GM21723 (cell line): ENCODE measurements at regions not wholly inside any gene's neighbourhood (a gene's known extent, or its start where the extent isn't known, plus 50 kb on each side); places are given as distances from the start of the nearest gene placed in this dataset.
"Not testable (repeated sequence)": the region's sequence is repeated elsewhere in the genome, so short reads cannot be mapped to it uniquely, and the experiment has no call there.

ENCODE experiments used
- ATAC-seq: cut with Tn5 transposase; IDR thresholded peaks from one replicate; pipeline ENCODE4 v1.9.1; 2021; ENCODE audit warnings: mild to moderate bottlenecking, moderate library complexity; ENCODE audit not compliant: unreplicated experiment

GRCh38 chr7:142698429-142698828, 50.8 kb upstream of the PRSS1 start:
- ATAC-seq: no peak

- no peak for ATAC-seq
Observed at GRCh38 chr7:142697270-142697669, 52.0 kb upstream of the PRSS1 start.

DNA sequence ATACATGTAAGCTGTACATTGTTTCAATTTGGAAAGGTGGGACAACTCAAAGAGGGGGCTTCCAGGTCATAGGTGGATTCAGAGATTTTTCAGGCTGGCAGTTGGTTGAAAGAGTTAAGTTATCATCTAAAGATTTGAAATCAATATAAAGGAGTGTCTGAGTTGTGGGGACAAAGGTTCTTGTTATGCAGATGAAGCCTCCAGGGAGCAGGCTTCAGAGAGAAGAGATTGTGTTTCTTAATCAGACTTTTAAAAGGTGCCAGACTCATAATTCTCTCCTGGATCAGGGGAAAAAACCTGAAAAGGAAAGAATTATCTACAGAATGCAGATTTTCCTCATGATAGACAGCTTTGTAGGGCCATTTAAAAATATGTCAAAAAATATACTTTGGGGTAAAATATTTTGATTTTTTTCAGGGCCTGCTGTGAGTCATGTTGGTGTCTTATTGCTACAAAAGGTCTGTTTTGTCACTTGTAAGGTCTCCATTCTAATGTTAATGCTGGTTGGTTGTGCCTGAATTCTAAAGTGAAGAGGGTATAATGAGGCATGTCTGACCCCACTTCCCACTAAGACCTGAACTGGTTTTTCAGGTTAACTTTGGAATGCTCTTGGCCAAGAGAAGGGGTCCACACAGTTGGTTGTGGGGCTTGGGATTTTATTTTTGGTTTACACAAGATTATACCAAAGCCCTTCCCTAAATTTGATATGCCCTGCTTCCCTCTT, 52.7 kb upstream of the PRSS1 start:
- no peak for ATAC-seq

DNA sequence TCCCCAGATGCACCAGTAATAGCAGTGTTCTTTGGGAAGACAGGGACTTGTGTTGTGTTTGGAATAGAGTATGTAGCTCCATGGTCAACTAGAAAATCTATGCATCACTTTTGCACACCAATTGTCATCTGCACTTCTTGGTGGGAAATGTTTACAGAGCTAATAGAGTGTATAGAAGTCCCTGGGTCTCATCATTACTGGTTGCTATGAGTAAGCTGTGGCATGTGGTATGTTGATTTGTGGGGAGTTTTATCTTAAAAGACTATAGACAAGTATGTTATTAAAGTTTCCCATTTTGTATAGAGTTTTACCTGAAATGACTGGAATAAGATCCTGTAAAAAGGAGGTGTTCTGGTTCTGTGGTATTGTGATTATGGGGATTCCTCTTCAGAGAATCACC, 55.4 kb upstream of the PRSS1 start:
- no peak for ATAC-seq

DNA sequence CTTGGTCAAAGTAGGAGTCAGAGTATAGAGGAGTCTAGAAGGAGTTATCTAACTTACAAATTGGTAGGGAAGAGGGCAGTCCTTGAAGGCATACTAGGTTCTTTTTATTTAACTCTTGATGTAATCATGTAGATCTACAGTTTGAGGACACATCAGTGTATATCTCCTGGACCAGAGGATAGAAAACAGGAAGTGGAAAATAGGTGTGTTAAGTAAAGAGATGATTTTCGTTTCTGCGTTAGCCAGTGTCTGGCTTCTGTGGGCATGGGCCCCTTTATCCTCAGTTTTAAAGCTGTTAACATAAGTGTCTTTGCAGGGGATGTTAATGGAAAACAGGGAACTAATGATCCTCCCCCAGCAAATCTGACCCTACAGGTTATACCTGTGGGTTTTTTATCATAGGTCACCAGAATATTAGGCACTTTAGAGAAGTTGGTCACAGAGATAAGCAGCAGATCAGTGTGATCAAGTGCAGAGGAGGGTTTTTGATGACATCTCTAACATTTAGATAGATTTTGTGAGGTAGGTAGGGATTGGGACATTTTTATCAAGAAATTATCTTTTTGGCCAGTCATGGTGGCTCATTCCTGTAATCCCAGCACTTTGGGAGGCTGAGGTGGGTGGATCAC, 58.6 kb upstream of the PRSS1 start:
- peak; percentile 55 for ATAC-seq

DNA sequence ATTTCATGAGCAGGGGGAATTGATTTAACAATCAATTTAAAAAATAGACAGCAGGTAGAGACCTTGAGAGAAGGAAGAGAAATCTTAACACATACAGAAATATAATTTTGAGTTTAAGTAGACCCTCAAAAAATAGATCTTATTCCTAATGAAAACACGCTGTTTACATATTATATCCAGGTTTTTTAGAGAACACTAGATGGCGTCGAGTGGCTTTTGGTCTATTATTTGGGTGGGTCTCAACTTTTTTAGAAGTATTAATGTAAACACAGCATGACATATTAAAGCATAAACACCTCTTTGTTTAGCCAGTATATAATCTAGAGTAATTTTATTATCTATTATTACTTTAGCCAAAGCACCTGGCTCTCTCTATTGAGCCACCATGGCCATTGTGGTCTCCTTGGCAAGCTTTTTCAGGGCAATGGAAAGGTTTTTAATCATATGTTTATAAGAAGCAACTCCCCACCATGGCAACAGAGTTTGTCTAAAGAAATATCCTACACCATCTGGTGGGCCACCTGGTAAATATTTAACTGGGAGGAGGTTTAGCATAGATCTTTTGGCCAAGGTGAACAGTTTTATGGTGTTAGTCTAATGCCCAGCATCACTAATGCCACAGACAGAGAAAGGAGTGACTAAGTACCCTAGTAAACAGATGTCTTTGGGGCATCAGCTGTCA, 59.7 kb upstream of the PRSS1 start:
- no peak for ATAC-seq

DNA sequence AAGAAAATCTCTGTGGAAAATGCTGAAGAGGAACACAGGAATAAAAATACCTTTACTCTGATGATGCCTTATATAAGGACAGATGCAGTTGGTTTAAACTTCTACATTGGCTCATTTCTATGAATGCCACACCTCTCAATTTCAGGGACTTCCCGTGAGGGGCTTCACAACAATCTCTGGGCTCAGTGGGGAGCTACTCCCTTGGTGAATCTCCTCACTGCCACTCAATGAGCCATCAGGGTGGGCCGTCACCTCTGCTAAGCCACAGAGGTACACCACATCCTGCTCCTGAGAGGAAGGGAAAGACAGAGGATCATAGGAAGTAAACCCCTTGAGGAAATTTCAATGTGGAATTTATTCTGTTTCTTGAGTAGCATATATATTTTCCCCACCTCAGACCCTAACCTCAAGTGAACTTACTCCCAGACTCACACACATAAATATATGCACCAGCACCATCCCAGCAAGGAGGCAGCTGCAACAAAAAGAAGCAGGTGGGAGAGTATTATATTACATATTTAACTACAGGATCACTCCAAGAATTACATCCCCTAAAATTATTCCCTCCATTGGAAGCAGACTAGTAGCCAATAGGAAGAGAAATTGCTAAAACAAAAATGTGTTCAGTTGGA, 63.3 kb upstream of the PRSS1 start:
- ATAC-seq: no peak

GRCh38 chr7:142681314-142682092, 67.8 kb upstream of the PRSS1 start:
- ATAC-seq: no peak

GRCh38 chr7:142671506-142671905, 77.8 kb upstream of the PRSS1 start:
- no peak for ATAC-seq

DNA sequence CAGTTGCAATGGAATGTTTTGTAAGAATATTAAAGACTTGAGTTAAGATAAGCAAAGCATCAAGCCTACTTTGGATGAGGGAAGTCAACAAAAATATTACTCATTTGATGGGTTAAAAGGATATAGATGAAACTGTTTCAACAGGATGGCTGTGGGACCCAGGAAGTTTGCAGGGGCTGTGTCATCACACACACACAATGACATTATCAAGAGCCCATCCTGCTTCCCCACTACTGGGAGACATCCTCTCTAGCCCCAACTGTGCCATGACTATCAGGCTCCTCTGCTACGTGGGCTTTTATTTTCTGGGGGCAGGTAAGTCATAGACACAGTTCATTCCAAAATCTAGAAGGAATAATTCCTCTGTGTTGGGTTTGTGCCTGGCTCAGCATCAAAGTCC, 78.8 kb upstream of the PRSS1 start:
- ATAC-seq: no peak

DNA sequence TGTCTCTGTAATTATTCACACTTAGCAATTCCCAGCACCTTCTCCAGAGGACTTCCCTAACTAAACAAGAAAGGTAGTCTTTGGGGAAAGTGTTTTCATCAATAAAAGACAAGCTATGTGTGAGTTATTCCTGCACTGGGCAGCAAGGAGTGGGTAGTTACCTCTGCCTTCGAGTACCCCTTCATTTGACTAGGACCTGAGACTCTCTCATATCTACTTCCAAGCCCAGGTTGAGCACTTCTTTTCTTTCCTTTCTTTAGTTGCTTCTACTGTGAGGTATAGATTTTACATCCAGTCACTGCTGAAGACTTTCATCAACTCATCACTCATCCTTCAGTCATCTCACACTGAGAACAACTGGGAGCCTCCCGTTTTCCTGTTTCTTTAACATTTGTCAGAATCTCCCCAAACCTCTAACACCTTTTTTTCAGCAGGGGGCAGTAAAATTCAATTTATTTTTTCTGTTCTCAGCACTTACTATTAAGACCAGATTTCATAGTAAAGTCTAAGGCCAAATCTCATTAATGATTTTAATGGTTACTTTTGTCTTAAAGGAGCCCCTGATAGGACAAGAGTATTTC, 80.1 kb upstream of the PRSS1 start:
- peak; percentile 57 for ATAC-seq

- no peak for ATAC-seq
Observed at GRCh38 chr7:142668495-142668894, 80.8 kb upstream of the PRSS1 start.

- ATAC-seq: no peak
Observed at GRCh38 chr7:142657376-142657775, 91.9 kb upstream of the PRSS1 start.

GRCh38 chr7:142654398-142654797, 94.9 kb upstream of the PRSS1 start:
- ATAC-seq: no peak

GRCh38 chr7:142647749-142648148, 101.5 kb upstream of the PRSS1 start:
- no peak for ATAC-seq

DNA sequence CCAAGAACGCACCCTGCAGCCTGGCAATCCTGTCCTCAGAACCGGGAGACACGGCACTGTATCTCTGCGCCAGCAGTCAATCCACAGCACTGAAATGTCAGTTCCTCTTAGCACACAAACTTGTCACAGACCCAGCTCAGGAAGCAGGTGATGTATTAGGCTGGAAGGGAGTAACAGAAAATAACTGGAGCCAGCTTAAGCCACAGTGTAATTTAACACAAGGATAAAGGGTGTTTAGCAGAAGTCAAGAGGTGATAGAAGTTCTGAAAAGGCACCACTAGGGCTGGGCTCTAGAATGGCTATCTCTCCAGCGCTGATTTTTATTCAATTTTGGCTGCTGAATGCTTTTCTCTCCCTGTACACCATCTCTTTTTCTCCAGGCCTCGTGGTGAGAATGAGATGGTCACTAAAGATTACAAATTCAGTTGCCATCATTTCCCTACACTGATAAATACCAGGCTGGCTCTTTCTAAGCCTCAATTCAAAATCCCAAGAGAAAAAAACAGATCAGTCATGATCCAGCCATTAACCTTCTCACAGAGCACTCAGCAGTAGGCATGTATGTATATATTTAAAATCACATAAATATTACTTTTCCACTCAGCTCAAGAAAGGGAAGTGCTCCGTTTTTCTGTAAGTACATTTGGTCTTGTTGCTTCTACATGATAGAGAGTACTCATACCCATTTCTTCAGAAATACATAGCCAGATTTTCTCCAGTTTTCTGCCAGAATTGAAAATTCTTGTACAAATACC, 102.7 kb upstream of the PRSS1 start:
- ATAC-seq: no peak

- ATAC-seq: no peak
Observed at GRCh38 chr7:142645777-142646176, 103.5 kb upstream of the PRSS1 start.

DNA sequence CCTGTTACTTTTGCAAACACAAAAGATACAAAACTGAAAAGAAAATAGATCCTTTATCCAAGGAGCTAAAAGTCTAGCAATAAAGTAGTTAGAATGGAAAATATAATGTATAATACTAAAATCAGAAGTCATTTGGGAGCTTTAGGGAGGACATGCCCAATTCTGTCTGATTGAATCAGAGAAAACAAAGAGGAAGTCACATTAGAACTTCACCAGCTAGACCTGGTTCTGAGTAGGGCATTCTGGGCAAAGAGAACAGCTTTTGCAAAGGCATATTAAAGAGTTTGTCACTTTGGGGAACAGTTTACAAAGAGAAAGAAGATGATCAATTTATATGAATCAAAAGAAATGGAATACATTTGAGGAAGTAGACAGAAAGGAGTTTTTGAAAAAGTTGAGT, 107.0 kb upstream of the PRSS1 start:
- ATAC-seq: no peak

DNA sequence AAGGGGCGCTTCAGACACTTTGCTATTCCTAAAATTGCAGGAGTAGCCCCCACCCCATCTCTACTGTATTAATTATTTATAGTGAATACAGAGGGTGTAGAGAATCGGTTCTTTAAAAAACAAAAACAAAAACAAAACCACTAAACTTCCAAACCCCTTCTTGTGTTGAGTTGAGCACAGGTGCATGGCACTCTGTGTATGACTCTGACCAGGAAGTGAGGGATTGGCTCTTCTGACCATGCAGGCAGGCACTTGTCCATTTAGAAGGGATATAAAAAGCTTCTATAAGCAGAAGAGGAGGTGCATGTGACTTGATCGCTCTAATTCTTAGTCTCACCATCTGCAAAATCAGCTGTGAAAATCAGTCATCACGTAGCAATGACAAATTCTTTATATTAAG, 108.0 kb upstream of the PRSS1 start:
- not testable (repeated sequence) for ATAC-seq

GRCh38 chr7:142638581-142638980, 110.7 kb upstream of the PRSS1 start:
- no peak for ATAC-seq
